ENCODE measurements at regions not wholly inside any gene's neighbourhood (a gene's known extent, or its start where the extent isn't known, plus 50 kb on each side); places are given as distances from the start of the nearest gene placed in this dataset.

GRCh38 chr14:100469632-100470522, 117.3 kb downstream of the BEGAIN start:
- DNase-seq = no peak

GRCh38 chr14:100470523-100470897, 116.7 kb downstream of the BEGAIN start:
- DNase-seq = no peak

GRCh38 chr14:100471441-100472093, 115.7 kb downstream of the BEGAIN start:
- DNase-seq = no peak

GRCh38 chr14:100472094-100472455, 115.1 kb downstream of the BEGAIN start:
- DNase-seq = no peak

GRCh38 chr14:100472491-100472890, 114.7 kb downstream of the BEGAIN start:
- no peak for DNase-seq

GRCh38 chr14:100473249-100473648, 114.0 kb downstream of the BEGAIN start:
- no peak for DNase-seq

- no peak for DNase-seq
Observed at GRCh38 chr14:100474196-100474595, 113.0 kb downstream of the BEGAIN start.

- no peak for DNase-seq
Observed at GRCh38 chr14:100475268-100475667, 111.9 kb downstream of the BEGAIN start.

- no peak for DNase-seq
Observed at GRCh38 chr14:100476012-100476822, 111.0 kb downstream of the BEGAIN start.

- DNase-seq = no peak
Observed at GRCh38 chr14:100484531-100485267, 102.5 kb downstream of the BEGAIN start.

- peak; percentile 47 for DNase-seq
Observed at GRCh38 chr14:100486025-100486828, 101.0 kb downstream of the BEGAIN start.

Data from stimulated activated CD4-positive, alpha-beta T cell treated with anti-CD3 and anti-CD28 coated beads, Interleukin-4, amount 100 ng/mL, for 24 hours (primary cell).